OCI-LY1 (cell line): ENCODE measurements at regions not wholly inside any gene's neighbourhood (a gene's known extent, or its start where the extent isn't known, plus 50 kb on each side); places are given as distances from the start of the nearest gene placed in this dataset.

Experiments used
- H2AFZ ChIP-seq: fragments of 200-600 bp; sonication (generic), shearing (Covaris generic); 2 replicates; pipeline ENCODE4 v1.6.0; 2014; ENCODE audit warnings: antibody characterized with exemption, mild to moderate bottlenecking, low read length
- H3F3A ChIP-seq: fragments of 200-600 bp; sonication (generic), shearing (Covaris generic); 2 replicates; pipeline ENCODE4 v1.6.0; 2014; ENCODE audit warnings: mild to moderate bottlenecking, antibody characterized with exemption, low read length, moderate library complexity; ENCODE audit not compliant: insufficient read depth
- H3K27ac ChIP-seq: fragments of 200-600 bp; sonication (generic); 2 replicates; pipeline ENCODE4 v1.5.1; 2014; ENCODE audit warnings: low read length, mixed run types, mild to moderate bottlenecking, low read depth; ENCODE audit not compliant: poor library complexity, severe bottlenecking
- H3K27me3 ChIP-seq: fragments of 200-600 bp; sonication (generic); 2 replicates; pipeline ENCODE4 v1.6.0; 2014; ENCODE audit warnings: antibody characterized with exemption, mild to moderate bottlenecking, low read length, moderate library complexity; ENCODE audit not compliant: insufficient read depth
- H3K36me3 ChIP-seq: fragments of 200-600 bp; sonication (generic); 2 replicates; pipeline ENCODE4 v1.6.1; 2014; ENCODE audit warnings: mild to moderate bottlenecking, antibody characterized with exemption, low read length, moderate library complexity, mixed read lengths; ENCODE audit not compliant: insufficient read depth
- H3K4me1 ChIP-seq: fragments of 200-600 bp; sonication (generic); 2 replicates; pipeline ENCODE4 v1.5.1; 2014; ENCODE audit warnings: mild to moderate bottlenecking, low read length, moderate library complexity; ENCODE audit not compliant: insufficient read depth, severe bottlenecking
- H3K4me2 ChIP-seq: fragments of 200-600 bp; sonication (generic), shearing (Covaris generic); 2 replicates; pipeline ENCODE4 v1.6.1; 2014; ENCODE audit warnings: low read length
- H3K4me3 ChIP-seq: fragments of 200-600 bp; sonication (generic); 2 replicates; pipeline ENCODE4 v1.5.1; 2014; ENCODE audit warnings: low read length, low read depth, mild to moderate bottlenecking, mixed read lengths; ENCODE audit not compliant: poor library complexity, severe bottlenecking
- H3K79me2 ChIP-seq: fragments of 200-600 bp; shearing (Covaris generic); 2 replicates; pipeline ENCODE4 v1.6.1; 2016; ENCODE audit warnings: mixed run types, low read length, mixed read lengths; ENCODE audit not compliant: insufficient read depth
- H3K9ac ChIP-seq: fragments of 200-600 bp; sonication (generic), shearing (Covaris generic); 2 replicates; pipeline ENCODE4 v1.6.1; 2014; ENCODE audit warnings: mild to moderate bottlenecking, low read length, mixed read lengths
- H3K9me2 ChIP-seq: fragments of 200-600 bp; sonication (generic), shearing (Covaris generic); 2 replicates; pipeline ENCODE4 v1.6.1; 2014; ENCODE audit warnings: low read depth, mild to moderate bottlenecking, low read length, mixed read lengths
- H3K9me3 ChIP-seq: fragments of 200-600 bp; shearing (Covaris generic); 2 replicates; pipeline ENCODE4 v1.6.1; 2014; ENCODE audit warnings: low read length, mixed read lengths
- H4K20me1 ChIP-seq: fragments of 200-600 bp; sonication (generic), shearing (Covaris generic); 2 replicates; pipeline ENCODE4 v1.6.0; 2016; ENCODE audit warnings: mild to moderate bottlenecking, low read length; ENCODE audit not compliant: insufficient read depth
- CTCF ChIP-seq: fragments of 200-600 bp; sonication (generic), shearing (Covaris generic); IDR thresholded peaks from 2 replicates; pipeline ENCODE4 v1.5.1; 2017; ENCODE audit warnings: mild to moderate bottlenecking, antibody characterized with exemption, low read length, moderate library complexity, mixed read lengths
- EZH2 ChIP-seq: fragments of 200-600 bp; sonication (generic), shearing (Covaris generic); IDR thresholded peaks from 2 replicates; pipeline ENCODE4 v1.8.0; 2017; ENCODE audit warnings: borderline replicate concordance, mixed run types, mild to moderate bottlenecking, antibody characterized with exemption, low read length, moderate library complexity, mixed read lengths

- Histone ChIP-seq H3K9me3 (no peaks in the 10 kb centered on the region), H3K4me2 (peak overlapping the region; percentile 53), H3K4me3 (peak overlapping the region; percentile 6), H3K9me2 (no peaks in the 10 kb centered on the region), H3K27ac (peak overlapping the region; percentile 95), H3K9ac (peak overlapping the region; percentile 48), H3K36me3 (no peaks in the 10 kb centered on the region), H3K79me2 (no peaks in the 10 kb centered on the region), H2AFZ (no peak overlapping the region), H3K4me1 (peaks cover 80% of the 10 kb centered on the region), H4K20me1 (no peaks in the 10 kb centered on the region), H3K27me3 (no peaks in the 10 kb centered on the region), H3F3A (0 out of 2 replicates have a peak, but pooled peaks cover 4% of the 10 kb centered on the region)
- no peak for TF ChIP-seq CTCF
- no peak for TF ChIP-seq EZH2
Observed at GRCh38 chr3:177351206-177351605, 153.9 kb upstream of the TBL1XR1 start.

- peak overlapping the region; percentile 53 for H3K4me2 ChIP-seq
- H3K4me1 ChIP-seq, result peaks cover 80% of the 10 kb centered on the region
- H3F3A ChIP-seq, result 0 out of 2 replicates have a peak, but pooled peaks cover 4% of the 10 kb centered on the region
- H3K9ac ChIP-seq, result peak overlapping the region; percentile 48
- no peaks in the 10 kb centered on the region for H4K20me1 ChIP-seq
- H3K9me2 ChIP-seq, result no peaks in the 10 kb centered on the region
- no peak overlapping the region for H2AFZ ChIP-seq
- TF ChIP-seq EZH2, result no peak
- no peak for TF ChIP-seq CTCF
- H3K36me3 ChIP-seq, result no peaks in the 10 kb centered on the region
- no peaks in the 10 kb centered on the region for H3K79me2 ChIP-seq
- H3K4me3 ChIP-seq, result peak overlapping the region; percentile 6
- no peaks in the 10 kb centered on the region for H3K9me3 ChIP-seq
- H3K27me3 ChIP-seq, result no peaks in the 10 kb centered on the region
- H3K27ac ChIP-seq, result peak overlapping the region; percentile 95
Observed at GRCh38 chr3:177351757-177352158, 154.5 kb upstream of the TBL1XR1 start.

- Histone ChIP-seq H3K27me3 (no peaks in the 10 kb centered on the region), H3K9me2 (no peaks in the 10 kb centered on the region), H3K36me3 (no peaks in the 10 kb centered on the region), H3K4me2 (peak overlapping the region; percentile 53), H3K9ac (peak overlapping the region; percentile 48), H3K4me1 (peaks cover 80% of the 10 kb centered on the region), H2AFZ (peak overlapping the region; percentile 1; the same call in 1 of the 2 replicates), H3K79me2 (no peaks in the 10 kb centered on the region), H3K4me3 (peak overlapping the region; percentile 6), H3F3A (0 out of 2 replicates have a peak, but pooled peaks cover 4% of the 10 kb centered on the region), H4K20me1 (no peaks in the 10 kb centered on the region), H3K27ac (peak overlapping the region; percentile 95), H3K9me3 (no peaks in the 10 kb centered on the region)
- TF ChIP-seq CTCF, result no peak
- TF ChIP-seq EZH2, result no peak
Observed at GRCh38 chr3:177352424-177352823, 155.1 kb upstream of the TBL1XR1 start.
